ENCODE measurements at regions not wholly inside any gene's neighbourhood (a gene's known extent, or its start where the extent isn't known, plus 50 kb on each side); places are given as distances from the start of the nearest gene placed in this dataset.

DNA sequence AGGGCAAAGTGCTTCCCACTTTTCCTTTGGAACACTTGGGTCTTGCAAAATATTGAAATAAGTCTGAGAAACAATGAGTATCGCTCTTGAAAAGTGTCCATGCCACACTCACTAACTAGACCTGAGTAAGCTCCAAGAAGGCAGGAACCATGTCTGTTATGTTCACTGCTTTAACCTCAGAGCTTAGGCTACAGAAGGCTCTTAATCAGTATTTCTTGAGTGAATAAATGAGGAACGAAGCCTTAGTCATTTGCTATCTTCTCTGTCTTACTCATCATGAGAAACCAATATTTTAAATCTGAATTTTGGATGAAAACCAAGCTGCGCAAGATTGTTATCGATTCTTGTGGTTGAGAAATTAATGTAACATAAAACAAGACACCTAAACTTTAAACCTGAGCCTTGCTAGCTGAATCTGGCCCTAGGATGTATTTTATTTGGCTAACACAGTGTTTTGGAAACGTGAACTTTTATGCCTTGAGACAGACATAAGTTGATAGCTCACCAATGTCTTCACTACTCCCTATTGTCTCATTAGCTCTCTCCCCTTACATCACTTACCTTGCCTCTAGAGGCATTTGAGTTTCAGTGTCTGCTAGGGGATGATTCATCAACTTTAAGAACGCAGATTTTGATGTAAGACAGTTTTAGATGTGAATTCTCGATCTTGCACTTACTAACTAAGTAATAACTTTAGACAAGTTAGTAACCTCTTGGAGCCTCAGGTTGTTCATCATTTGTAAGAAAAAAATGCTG is 392.8 kb upstream of the MEIS1 start:
- TF ChIP-seq TCF12 (IDR thresholded peaks at IDR 0.05; ENCODE audit: low read depth) (no peak), YY1 (IDR thresholded peaks at IDR 0.05; ENCODE audit: low read depth) (no peak), RAD21 (IDR thresholded peaks at IDR 0.05; ENCODE audit: low read depth) (no peak), USF1 (IDR thresholded peaks at IDR 0.05) (no peak), REST (IDR thresholded peaks at IDR 0.05; ENCODE audit: low read depth) (no peak), EP300 (IDR thresholded peaks at IDR 0.05; ENCODE audit: borderline replicate concordance) (no peak), NFIC (IDR thresholded peaks at IDR 0.05) (no peak), CEBPB (IDR thresholded peaks at IDR 0.05) (no peak), FOXM1 (IDR thresholded peaks at IDR 0.05; ENCODE audit: borderline replicate concordance, low read depth) (no peak), TEAD4 (IDR thresholded peaks at IDR 0.05) (no peak)

DNA sequence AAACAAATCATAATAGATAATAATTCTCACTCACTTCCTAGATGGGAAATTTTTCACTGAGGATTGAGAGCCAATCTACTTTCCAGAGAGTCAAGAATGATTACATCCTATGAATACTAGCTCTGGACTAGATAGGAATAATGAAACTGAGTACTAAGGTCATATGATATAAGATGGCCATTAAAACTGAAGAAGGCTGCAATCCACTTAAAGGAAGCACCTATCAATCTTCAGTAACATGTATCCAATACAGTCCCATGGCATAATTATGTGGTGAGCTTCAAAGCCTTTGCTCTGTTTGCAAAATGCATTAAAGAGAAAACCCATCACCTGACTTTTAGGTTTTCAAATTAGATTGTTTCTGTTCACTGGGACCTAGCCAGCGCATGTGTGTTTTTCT is 398.0 kb upstream of the MEIS1 start:
- TF ChIP-seq ZBTB7A (IDR thresholded peaks at IDR 0.05; ENCODE audit: low read depth) = no peak

GRCh38 chr2:66034467-66034866 is 400.5 kb upstream of the MEIS1 start:
- TF ChIP-seq, protein P1, sequence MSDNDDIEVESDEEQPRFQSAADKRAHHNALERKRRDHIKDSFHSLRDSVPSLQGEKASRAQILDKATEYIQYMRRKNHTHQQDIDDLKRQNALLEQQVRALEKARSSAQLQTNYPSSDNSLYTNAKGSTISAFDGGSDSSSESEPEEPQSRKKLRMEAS (IDR thresholded peaks at IDR 0.05) = no peak
- no peak for TF ChIP-seq TEAD4 (IDR thresholded peaks at IDR 0.05)
- no peak for TF ChIP-seq NFIC (IDR thresholded peaks at IDR 0.05)
- no peak for TF ChIP-seq ZBTB7A (IDR thresholded peaks at IDR 0.05; ENCODE audit: low read depth)
- no peak for TF ChIP-seq EP300 (IDR thresholded peaks at IDR 0.05; ENCODE audit: borderline replicate concordance)

- TF ChIP-seq CREB1 (IDR thresholded peaks at IDR 0.05; ENCODE audit: low read depth) (no peak), CEBPB (IDR thresholded peaks at IDR 0.05) (no peak), FOXM1 (IDR thresholded peaks at IDR 0.05; ENCODE audit: borderline replicate concordance, low read depth) (no peak), EGR1 (IDR thresholded peaks at IDR 0.05) (no peak), TEAD4 (IDR thresholded peaks at IDR 0.05) (no peak), NFIC (IDR thresholded peaks at IDR 0.05) (no peak), TAF1 (IDR thresholded peaks at IDR 0.05; ENCODE audit: low read depth) (no peak), RAD21 (IDR thresholded peaks at IDR 0.05; ENCODE audit: low read depth) (no peak), REST (IDR thresholded peaks at IDR 0.05; ENCODE audit: low read depth) (no peak), YY1 (IDR thresholded peaks at IDR 0.05; ENCODE audit: low read depth) (no peak), TCF12 (IDR thresholded peaks at IDR 0.05; ENCODE audit: low read depth) (no peak), EP300 (IDR thresholded peaks at IDR 0.05; ENCODE audit: borderline replicate concordance) (no peak), ZBTB7A (IDR thresholded peaks at IDR 0.05; ENCODE audit: low read depth) (no peak), USF1 (IDR thresholded peaks at IDR 0.05) (no peak)
- TF ChIP-seq, protein P1 (IDR thresholded peaks at IDR 0.05) = no peak
These were observed 402.6 kb upstream of the MEIS1 start for GRCh38 chr2:66032226-66032775.

DNA sequence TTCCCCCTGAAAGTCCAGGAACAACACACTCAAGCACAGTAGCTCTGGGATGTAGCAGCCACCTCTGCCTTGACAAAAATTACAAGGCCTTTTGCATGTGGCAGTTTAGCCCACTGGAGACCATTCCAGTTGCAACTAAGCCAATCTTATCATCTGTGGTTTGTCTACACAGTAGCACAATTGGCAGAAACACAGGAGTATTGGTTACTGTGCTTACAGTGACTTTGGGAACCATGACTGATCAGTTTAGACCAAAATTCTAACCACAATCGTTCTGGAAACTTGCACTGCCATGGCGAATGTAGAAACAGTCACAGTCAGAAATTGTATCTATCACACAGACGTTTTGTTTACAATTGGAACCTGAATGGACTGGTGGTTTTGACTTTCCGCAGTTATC is 403.7 kb upstream of the MEIS1 start:
- TF ChIP-seq CEBPB (IDR thresholded peaks at IDR 0.05) (no peak), ZBTB7A (IDR thresholded peaks at IDR 0.05; ENCODE audit: low read depth) (no peak), FOXM1 (IDR thresholded peaks at IDR 0.05; ENCODE audit: borderline replicate concordance, low read depth) (no peak), YY1 (IDR thresholded peaks at IDR 0.05; ENCODE audit: low read depth) (no peak)

DNA sequence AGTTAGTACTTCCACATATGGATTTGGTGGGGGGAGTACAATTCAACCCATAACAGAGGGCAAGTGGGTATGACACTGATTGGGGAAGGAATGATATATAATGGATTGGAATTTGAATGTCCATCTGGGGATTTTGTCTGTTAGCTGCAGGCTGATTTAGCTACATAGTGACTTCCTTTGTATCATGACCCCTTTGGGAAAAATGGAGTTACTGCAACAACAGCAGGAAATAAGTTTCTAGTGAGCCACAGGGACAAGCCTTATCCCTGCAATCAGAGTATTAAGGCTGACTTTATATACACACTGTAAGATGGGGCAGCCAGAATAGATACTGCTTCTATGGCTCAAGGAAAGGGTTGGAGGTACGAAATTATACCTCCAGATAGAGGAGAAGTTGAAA is 404.4 kb upstream of the MEIS1 start:
- TF ChIP-seq RAD21 (IDR thresholded peaks at IDR 0.05; ENCODE audit: low read depth) (peak; percentile 21; the same call in 1 of the 2 replicates), TEAD4 (IDR thresholded peaks at IDR 0.05) (no peak)

- no peak for TF ChIP-seq EP300 (IDR thresholded peaks at IDR 0.05; ENCODE audit: borderline replicate concordance)
- TF ChIP-seq, protein P1 (IDR thresholded peaks at IDR 0.05) = no peak
- TF ChIP-seq NFIC (IDR thresholded peaks at IDR 0.05) = no peak
- no peak for TF ChIP-seq YY1 (IDR thresholded peaks at IDR 0.05; ENCODE audit: low read depth)
- no peak for TF ChIP-seq FOXM1 (IDR thresholded peaks at IDR 0.05; ENCODE audit: borderline replicate concordance, low read depth)
- no peak for TF ChIP-seq RAD21 (IDR thresholded peaks at IDR 0.05; ENCODE audit: low read depth)
- no peak for TF ChIP-seq USF1 (IDR thresholded peaks at IDR 0.05)
- no peak for TF ChIP-seq TAF1 (IDR thresholded peaks at IDR 0.05; ENCODE audit: low read depth)
- no peak for TF ChIP-seq EGR1 (IDR thresholded peaks at IDR 0.05)
- TF ChIP-seq CEBPB (IDR thresholded peaks at IDR 0.05) = no peak
- TF ChIP-seq TCF12 (IDR thresholded peaks at IDR 0.05; ENCODE audit: low read depth) = no peak
- no peak for TF ChIP-seq CREB1 (IDR thresholded peaks at IDR 0.05; ENCODE audit: low read depth)
- TF ChIP-seq REST (IDR thresholded peaks at IDR 0.05; ENCODE audit: low read depth) = no peak
- TF ChIP-seq ZBTB7A (IDR thresholded peaks at IDR 0.05; ENCODE audit: low read depth) = no peak
- TF ChIP-seq TEAD4 (IDR thresholded peaks at IDR 0.05) = no peak
These were observed 410.5 kb upstream of the MEIS1 start for GRCh38 chr2:66024391-66024790.
